PC-9 (cell line): ENCODE measurements at regions not wholly inside any gene's neighbourhood (a gene's known extent, or its start where the extent isn't known, plus 50 kb on each side); places are given as distances from the start of the nearest gene placed in this dataset.

Experiments
- BruUV-seq: library from RNA; stranded (reverse); fragments of 400-500 nt; replicated peaks from 2 replicates; lab custom pipeline; 2021; lab: Mats Ljungman, UMichigan
- CTCF ChIA-PET: fragments of 300-600 bp; sonication (Branson Sonifier 250); formaldehyde crosslinking; loops from one replicate; lab custom pipeline; 2022; ENCODE audit warnings: antibody characterized with exemption; lab: Charles Lee
- POLR2A ChIA-PET: fragments of 300-600 bp; sonication (Branson Sonifier 250); formaldehyde crosslinking; loops from one replicate; lab custom pipeline; 2022; ENCODE audit warnings: antibody characterized with exemption; ENCODE audit not compliant: unreplicated experiment; lab: Charles Lee
- DNase-seq, 2 experiments: peaks; one replicate each; pipeline versions ENCODE4 v3.0.0 to v3.0.0-alpha.2; 2015 to 2022; ENCODE audit warnings: mixed read lengths in 1 of 2
- H2AFZ ChIP-seq: fragments of 200-600 bp; sonication (generic); 2 replicates; pipeline ENCODE4 v1.8.1; 2017; ENCODE audit warnings: antibody characterized with exemption
- H3F3A ChIP-seq: fragments of 200-600 bp; sonication (generic); 2 replicates; pipeline ENCODE4 v1.8.1; 2017; ENCODE audit warnings: antibody characterized with exemption, mild to moderate bottlenecking, low read depth; ENCODE audit not compliant: insufficient read depth
- H3K27ac ChIP-seq: fragments of 200-600 bp; sonication (generic); 2 replicates; pipeline ENCODE4 v1.6.1; 2016; ENCODE audit warnings: mixed run types
- H3K27me3 ChIP-seq: fragments of 200-600 bp; sonication (generic); 2 replicates; pipeline ENCODE4 v1.6.1; 2016; ENCODE audit warnings: low read depth, mixed run types; ENCODE audit not compliant: insufficient read depth
- H3K36me3 ChIP-seq: fragments of 200-600 bp; sonication (generic); 2 replicates; pipeline ENCODE4 v1.6.1; 2016; ENCODE audit warnings: low read depth, mixed run types
- H3K4me1 ChIP-seq: fragments of 200-600 bp; sonication (generic); replicated peaks from 2 replicates; pipeline ENCODE4 v1.6.1; 2016; ENCODE audit warnings: mixed run types; ENCODE audit not compliant: insufficient read depth
- H3K4me2 ChIP-seq: fragments of 200-600 bp; sonication (generic); 2 replicates; pipeline ENCODE4 v1.6.1; 2017; ENCODE audit warnings: mixed run types
- H3K4me3 ChIP-seq: fragments of 200-600 bp; sonication (generic); 2 replicates; pipeline ENCODE4 v1.6.1; 2016; ENCODE audit warnings: mixed run types
- H3K79me2 ChIP-seq: fragments of 200-600 bp; sonication (generic); 2 replicates; pipeline ENCODE4 v1.6.1; 2017; ENCODE audit warnings: low read depth, mixed run types
- H3K9me2 ChIP-seq: fragments of 200-600 bp; sonication (generic); 2 replicates; pipeline ENCODE4 v1.8.1; 2017; ENCODE audit warnings: mild to moderate bottlenecking; ENCODE audit not compliant: insufficient read depth
- H3K9me3 ChIP-seq: fragments of 200-600 bp; sonication (generic); 2 replicates; pipeline ENCODE4 v1.8.1; 2016; ENCODE audit warnings: low read depth; ENCODE audit not compliant: insufficient read depth
- H4K20me1 ChIP-seq: fragments of 200-600 bp; sonication (generic); 2 replicates; pipeline ENCODE4 v1.8.1; 2017; ENCODE audit not compliant: insufficient read depth
- EZH2 ChIP-seq: fragments of 200-600 bp; sonication (generic); IDR thresholded peaks from 2 replicates; pipeline ENCODE4 v1.8.0; 2017; ENCODE audit warnings: antibody characterized with exemption, low read depth
- intact Hi-C: fragments of 100-400 bp; cut with micrococcal nuclease; formaldehyde crosslinking; loops from one replicate; pipeline ENCODE4 v1.10.0; 2022; ENCODE audit not compliant: unreplicated experiment
- TF ChIP-seq, protein P1 (sequence below): fragments of 200-600 bp; sonication (generic); conservative IDR thresholded peaks from 2 replicates; pipeline ENCODE4 v1.6.1; 2017; ENCODE audit warnings: mixed run types, antibody characterized with exemption, mild to moderate bottlenecking, moderate library complexity

DNA sequence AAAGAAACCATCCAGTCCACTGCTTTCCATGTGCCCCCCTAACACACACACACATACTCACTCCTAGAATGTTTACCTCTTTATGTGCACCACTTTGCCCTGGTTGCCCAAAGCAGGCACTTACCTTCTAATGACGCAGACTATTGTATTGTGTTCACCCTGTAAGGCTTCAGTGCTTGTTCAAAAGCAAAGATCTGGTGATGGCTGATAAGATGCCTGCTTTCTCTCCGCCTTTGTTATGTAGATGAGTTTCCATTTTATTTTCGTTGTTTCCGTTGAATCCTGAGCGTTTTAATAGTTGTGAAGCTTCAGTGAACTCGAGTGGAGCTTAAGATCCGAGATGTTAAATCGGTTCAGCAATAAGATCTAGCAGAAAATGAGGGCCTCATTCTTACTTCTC, 452.7 kb downstream of the TMEM114 start:
- Histone ChIP-seq H3K4me3 (no peak overlapping the region), H3K9me2 (no peaks in the 10 kb centered on the region), H3K27ac (no peak overlapping the region), H2AFZ (no peak overlapping the region), H4K20me1 (no peaks in the 10 kb centered on the region), H3F3A (no peaks in the 10 kb centered on the region), H3K4me1 (no peaks in the 10 kb centered on the region), H3K36me3 (no peaks in the 10 kb centered on the region), H3K9me3 (no peaks in the 10 kb centered on the region), H3K27me3 (peaks cover 4% of the 10 kb centered on the region; the same call in 1 of the 2 replicates), H3K4me2 (no peak overlapping the region), H3K79me2 (no peaks in the 10 kb centered on the region)
- ChIA-PET POLR2A (no interaction called here), CTCF (no interaction called here)
- no peak for TF ChIP-seq EZH2
- TF ChIP-seq, protein P1, sequence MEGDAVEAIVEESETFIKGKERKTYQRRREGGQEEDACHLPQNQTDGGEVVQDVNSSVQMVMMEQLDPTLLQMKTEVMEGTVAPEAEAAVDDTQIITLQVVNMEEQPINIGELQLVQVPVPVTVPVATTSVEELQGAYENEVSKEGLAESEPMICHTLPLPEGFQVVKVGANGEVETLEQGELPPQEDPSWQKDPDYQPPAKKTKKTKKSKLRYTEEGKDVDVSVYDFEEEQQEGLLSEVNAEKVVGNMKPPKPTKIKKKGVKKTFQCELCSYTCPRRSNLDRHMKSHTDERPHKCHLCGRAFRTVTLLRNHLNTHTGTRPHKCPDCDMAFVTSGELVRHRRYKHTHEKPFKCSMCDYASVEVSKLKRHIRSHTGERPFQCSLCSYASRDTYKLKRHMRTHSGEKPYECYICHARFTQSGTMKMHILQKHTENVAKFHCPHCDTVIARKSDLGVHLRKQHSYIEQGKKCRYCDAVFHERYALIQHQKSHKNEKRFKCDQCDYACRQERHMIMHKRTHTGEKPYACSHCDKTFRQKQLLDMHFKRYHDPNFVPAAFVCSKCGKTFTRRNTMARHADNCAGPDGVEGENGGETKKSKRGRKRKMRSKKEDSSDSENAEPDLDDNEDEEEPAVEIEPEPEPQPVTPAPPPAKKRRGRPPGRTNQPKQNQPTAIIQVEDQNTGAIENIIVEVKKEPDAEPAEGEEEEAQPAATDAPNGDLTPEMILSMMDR: no peak
- intact Hi-C loops: no loop called here
- no TSS peak for BruUV-seq
- no peak for DNase-seq

DNA sequence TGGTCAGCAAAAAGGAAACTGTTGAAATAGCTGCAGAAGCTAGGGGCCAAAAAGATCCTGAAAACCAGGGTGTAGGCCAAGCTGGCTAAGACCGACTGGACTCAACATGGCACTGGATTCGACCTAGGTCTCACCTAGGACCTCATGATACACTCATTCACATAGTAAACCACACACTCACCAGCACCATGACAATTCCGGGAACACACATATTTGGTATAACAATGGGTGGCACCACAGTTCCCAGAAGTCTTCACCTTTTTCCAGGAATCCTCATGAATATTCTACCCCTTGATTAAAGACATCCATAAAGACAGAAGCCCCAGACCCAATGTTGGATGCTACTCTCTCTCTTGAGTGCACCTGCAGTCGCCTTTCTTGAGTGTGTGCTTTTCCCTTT, 460.1 kb downstream of the TMEM114 start:
- BruUV-seq: no TSS peak
- CTCF ChIA-PET: no interaction called here
- Histone ChIP-seq H3K9me2 (no peaks in the 10 kb centered on the region), H3K27ac (no peak overlapping the region), H3K4me3 (no peak overlapping the region), H2AFZ (no peak overlapping the region), H3K4me1 (no peaks in the 10 kb centered on the region), H3K4me2 (no peak overlapping the region), H3F3A (no peaks in the 10 kb centered on the region), H3K36me3 (no peaks in the 10 kb centered on the region), H3K79me2 (no peaks in the 10 kb centered on the region), H3K27me3 (no peaks in the 10 kb centered on the region), H3K9me3 (no peaks in the 10 kb centered on the region), H4K20me1 (no peaks in the 10 kb centered on the region)
- intact Hi-C loops: no loop called here
- no peak for TF ChIP-seq EZH2
- TF ChIP-seq, protein P1: no peak
- no peak for DNase-seq
- POLR2A ChIA-PET: no interaction called here

DNA sequence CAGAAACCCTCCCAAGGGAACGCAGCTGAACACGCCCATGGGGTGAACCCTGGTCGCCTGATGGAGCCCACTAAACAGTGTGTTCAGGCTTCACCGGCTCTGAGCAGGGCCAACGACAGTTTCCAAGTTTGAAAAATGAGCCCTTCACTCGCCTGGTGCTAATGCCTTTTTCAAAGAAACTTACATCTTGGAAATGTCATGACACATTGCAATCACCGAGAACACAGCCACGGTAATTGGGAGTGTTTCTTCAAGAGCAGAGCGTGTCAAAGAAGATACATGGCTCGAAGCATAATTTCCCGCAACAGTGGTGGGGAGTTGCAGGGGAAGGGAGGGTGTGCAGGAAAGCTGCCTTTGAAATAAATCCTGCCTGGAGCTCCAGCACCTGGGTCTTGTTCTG, 463.2 kb downstream of the TMEM114 start:
- H3K9me3 ChIP-seq: no peaks in the 10 kb centered on the region
- TF ChIP-seq, protein P1: no peak
- TF ChIP-seq EZH2: no peak
- H3K4me2 ChIP-seq: no peak overlapping the region
- H3K4me1 ChIP-seq: no peaks in the 10 kb centered on the region
- intact Hi-C loops: no loop called here
- H2AFZ ChIP-seq: no peak overlapping the region
- no peak overlapping the region for H3K4me3 ChIP-seq
- H4K20me1 ChIP-seq: no peaks in the 10 kb centered on the region
- H3K36me3 ChIP-seq: no peaks in the 10 kb centered on the region
- H3K27me3 ChIP-seq: no peaks in the 10 kb centered on the region
- POLR2A ChIA-PET: no interaction called here
- H3K79me2 ChIP-seq: no peaks in the 10 kb centered on the region
- no peak overlapping the region for H3K27ac ChIP-seq
- no TSS peak for BruUV-seq
- no peaks in the 10 kb centered on the region for H3F3A ChIP-seq
- no peak for DNase-seq
- no peaks in the 10 kb centered on the region for H3K9me2 ChIP-seq
- CTCF ChIA-PET: no interaction called here
